H1 (cell line): ENCODE measurements at regions not wholly inside any gene's neighbourhood (a gene's known extent, or its start where the extent isn't known, plus 50 kb on each side); places are given as distances from the start of the nearest gene placed in this dataset.

Experiments used
- CTCF ChIA-PET: fragments of 300-600 bp; sonication (Branson Sonifier 250); formaldehyde crosslinking; loops from one replicate; lab custom pipeline; 2021; ENCODE audit not compliant: partially characterized antibody; lab: Charles Lee
- POLR2A ChIA-PET: fragments of 300-600 bp; sonication (Branson Sonifier 250); formaldehyde crosslinking; loops from one replicate; lab custom pipeline; 2021; ENCODE audit warnings: inconsistent platforms; ENCODE audit not compliant: partially characterized antibody; lab: Charles Lee
- DNase-seq, 2 experiments: peaks; one replicate each; pipeline versions ENCODE4 v3.0.0 to v3.0.0-alpha.2; 2010 to 2022; ENCODE audit warnings: low spot score in 2 of 2, low read depth in 1 of 2, mixed read lengths in 1 of 2
- FAIRE-seq: peaks from 2 replicates; lab custom pipeline; 2011; peaks lifted over from hg19 to GRCh38; lab: Jason Lieb, UNC
- H2AFZ ChIP-seq: 2 replicates; pipeline ENCODE4 v1.8.1; 2012; ENCODE audit warnings: low read length, inconsistent platforms
- H2AK5ac ChIP-seq: 2 replicates; pipeline ENCODE4 v1.6.1; 2013; ENCODE audit warnings: low read depth, low read length
- H2BK120ac ChIP-seq: replicated peaks from 2 replicates; pipeline ENCODE3; 2013; ENCODE audit warnings: low read depth, low read length, inconsistent platforms
- H2BK12ac ChIP-seq: 2 replicates; pipeline ENCODE4 v1.6.1; 2013; ENCODE audit warnings: low read depth, low read length
- H2BK15ac ChIP-seq: 2 replicates; pipeline ENCODE4 v1.6.1; 2013; ENCODE audit warnings: low read length
- H2BK20ac ChIP-seq: 2 replicates; pipeline ENCODE4 v1.6.1; 2013; ENCODE audit warnings: low read length
- H2BK5ac ChIP-seq: 2 replicates; pipeline ENCODE4 v1.6.1; 2013; ENCODE audit warnings: low read depth, low read length
- H3K14ac ChIP-seq: 2 replicates; pipeline ENCODE4 v1.6.1; 2013; ENCODE audit warnings: inconsistent platforms; ENCODE audit not compliant: insufficient read length
- H3K18ac ChIP-seq: 2 replicates; pipeline ENCODE4 v1.6.1; 2013; ENCODE audit warnings: low read length; ENCODE audit errors: extremely low read depth
- H3K23ac ChIP-seq: 2 replicates; pipeline ENCODE4 v1.6.1; 2013; ENCODE audit warnings: inconsistent platforms; ENCODE audit not compliant: insufficient read length
- H3K23me2 ChIP-seq: 2 replicates; pipeline ENCODE4 v1.6.1; 2013; ENCODE audit warnings: low read depth, low read length
- H3K27ac ChIP-seq: 2 replicates; pipeline ENCODE4 v1.6.1; 2011; ENCODE audit warnings: low read depth, low read length, inconsistent platforms
- H3K27me3 ChIP-seq, 4 experiments: replicated peaks in 1 of 4; 1 replicate in 1 of 4; 2 replicates in 3 of 4; pipeline versions ENCODE4 v1.6.1 to v1.8.1; 2011 to 2013; ENCODE audit warnings: low read length in 3 of 4, mild to moderate bottlenecking in 3 of 4, inconsistent platforms in 2 of 4, mixed read lengths in 2 of 4, moderate library complexity in 1 of 4; ENCODE audit not compliant: control insufficient read depth in 3 of 4, insufficient read depth in 3 of 4; ENCODE audit errors: extremely low read depth in 1 of 4
- H3K36me3 ChIP-seq, 4 experiments: 2 replicates each; pipeline versions ENCODE4 v1.6.1 to v1.8.1; 2011 to 2013; ENCODE audit warnings: mild to moderate bottlenecking in 4 of 4, low read length in 3 of 4, moderate library complexity in 2 of 4, control low read depth in 1 of 4, inconsistent platforms in 1 of 4; ENCODE audit not compliant: insufficient read depth in 4 of 4, control insufficient read depth in 2 of 4
- H3K4ac ChIP-seq: replicated peaks from 2 replicates; pipeline ENCODE3; 2013; ENCODE audit warnings: low read length, low read depth, mixed read lengths, inconsistent platforms; ENCODE audit not compliant: insufficient read length
- H3K4me1 ChIP-seq, 4 experiments: replicated peaks in 1 of 4; 1 replicate in 1 of 4; 2 replicates in 3 of 4; pipeline versions ENCODE4 v1.6.1 to v1.8.1; 2011 to 2013; ENCODE audit warnings: low read length in 3 of 4, inconsistent platforms in 2 of 4, mixed read lengths in 1 of 4; ENCODE audit not compliant: insufficient read depth in 4 of 4, control insufficient read depth in 3 of 4
- H3K4me2 ChIP-seq, 2 experiments: 2 replicates each; pipeline versions ENCODE4 v1.6.1 to v1.8.1; 2011 to 2013; ENCODE audit warnings: low read depth in 2 of 2, low read length in 2 of 2, control low read depth in 1 of 2, inconsistent platforms in 1 of 2, mild to moderate bottlenecking in 1 of 2; ENCODE audit not compliant: insufficient read depth in 1 of 2
- H3K4me3 ChIP-seq, 4 experiments: fragments of 200-600, 300-600 bp in 1 of 4; sonication (generic), shearing (Covaris generic), sonication (Bioruptor Twin) in 1 of 4; 2 replicates each; pipeline versions ENCODE4 v1.5.1 to v1.8.1; 2011 to 2016; ENCODE audit warnings: low read length in 4 of 4, low read depth in 3 of 4, control low read depth in 2 of 4, inconsistent platforms in 2 of 4, mild to moderate bottlenecking in 2 of 4, mixed read lengths in 1 of 4, moderate library complexity in 1 of 4; ENCODE audit not compliant: insufficient read depth in 2 of 4; ENCODE audit errors: extremely low read depth in 1 of 4
- H3K56ac ChIP-seq: replicated peaks from 2 replicates; pipeline ENCODE3; 2013; ENCODE audit warnings: low read depth, mild to moderate bottlenecking, mixed read lengths, low read length, inconsistent platforms; ENCODE audit not compliant: insufficient read length
- H3K79me1 ChIP-seq: 2 replicates; pipeline ENCODE4 v1.6.1; 2013; ENCODE audit warnings: low read depth, low read length, control low read depth
- H3K79me2 ChIP-seq, 2 experiments: 2 replicates each; pipeline versions ENCODE4 v1.6.1 to v1.8.1; 2012 to 2013; ENCODE audit warnings: low read length in 2 of 2, mild to moderate bottlenecking in 2 of 2, inconsistent platforms in 1 of 2; ENCODE audit not compliant: insufficient read depth in 2 of 2, control insufficient read depth in 1 of 2
- H3K9ac ChIP-seq, 4 experiments: replicated peaks in 1 of 4; 1 replicate in 1 of 4; 2 replicates in 3 of 4; pipeline versions ENCODE4 v1.6.1 to v1.8.1; 2011 to 2013; ENCODE audit warnings: low read depth in 3 of 4, low read length in 3 of 4, control low read depth in 2 of 4, mild to moderate bottlenecking in 2 of 4, moderate library complexity in 2 of 4, inconsistent platforms in 1 of 4; ENCODE audit errors: extremely low read depth in 1 of 4
- H3K9me3 ChIP-seq, 2 experiments: 2 replicates each; pipeline versions ENCODE4 v1.6.1 to v1.8.1; 2012 to 2013; ENCODE audit warnings: mild to moderate bottlenecking in 2 of 2, moderate library complexity in 2 of 2, control low read depth in 1 of 2, inconsistent platforms in 1 of 2, low read depth in 1 of 2, low read length in 1 of 2, mixed read lengths in 1 of 2; ENCODE audit not compliant: insufficient read depth in 2 of 2
- H4K20me1 ChIP-seq, 2 experiments: replicated peaks in 1 of 2; 2 replicates each; pipeline versions ENCODE3 to v1.8.1; 2011 to 2013; ENCODE audit warnings: inconsistent platforms in 2 of 2, low read length in 2 of 2, mild to moderate bottlenecking in 1 of 2; ENCODE audit not compliant: insufficient read depth in 2 of 2, control insufficient read depth in 1 of 2
- H4K5ac ChIP-seq: 2 replicates; pipeline ENCODE4 v1.6.1; 2013; ENCODE audit warnings: low read length, low read depth, mixed read lengths, inconsistent platforms; ENCODE audit not compliant: insufficient read length
- H4K8ac ChIP-seq: 2 replicates; pipeline ENCODE4 v1.8.0; 2013; ENCODE audit warnings: mild to moderate bottlenecking, moderate library complexity, low read length, inconsistent platforms; ENCODE audit not compliant: insufficient read depth; ENCODE audit errors: extremely low read depth
- H4K91ac ChIP-seq: replicated peaks from 2 replicates; pipeline ENCODE3; 2013; ENCODE audit warnings: low read length, mixed read lengths, inconsistent platforms; ENCODE audit not compliant: insufficient read length
- BACH1 ChIP-seq: IDR thresholded peaks from 2 replicates; pipeline ENCODE4 v1.6.1; 2012; ENCODE audit warnings: low read length, improper control_type of control experiment
- CBX8 ChIP-seq: fragments of 300-800, 300-1000 bp; sonication (generic); IDR thresholded peaks from 2 replicates; pipeline ENCODE4 v1.7.1; 2016; ENCODE audit warnings: low read depth, low read length, borderline replicate concordance
- CTCF ChIP-seq, 3 experiments: IDR thresholded peaks; 1 replicate in 2 of 3; 2 replicates in 1 of 3; pipeline versions ENCODE4 v1.5.1 to v1.6.1; 2011; ENCODE audit warnings: low read length in 3 of 3, mild to moderate bottlenecking in 3 of 3, inconsistent platforms in 2 of 3, low read depth in 1 of 3, moderate library complexity in 1 of 3; ENCODE audit not compliant: insufficient read depth in 1 of 3; ENCODE audit errors: control extremely low read depth in 1 of 3
- SP1 ChIP-seq: IDR thresholded peaks from 2 replicates; pipeline ENCODE4 v1.6.1; 2011; ENCODE audit warnings: low read depth, low read length
- USF2 ChIP-seq: IDR thresholded peaks from 2 replicates; pipeline ENCODE4 v1.6.1; 2011; ENCODE audit warnings: low read length, improper control_type of control experiment
- WGBS, 2 experiments: shearing (Covaris generic) in 1 of 2; methylation state at CpG; one replicate each; pipeline versions ENCODE4 v1.1.6 to v1.1.7; 2013 to 2015; ENCODE audit warnings: low lambda C conversion rate in 2 of 2, mixed read lengths in 2 of 2, inconsistent platforms in 1 of 2, low coverage in 1 of 2, missing lambda C conversion rate in 1 of 2; ENCODE audit not compliant: insufficient replicate concordance in 2 of 2, insufficient coverage in 1 of 2, insufficient read length in 1 of 2; ENCODE audit errors: extremely low coverage in 1 of 2, missing lambda C conversion rate in 1 of 2; 5-methylcytosine and 5-hydroxymethylcytosine counted together

GRCh38 chr6:151721146-151721545 is 86.3 kb upstream of the ESR1 start:
- H3K23ac ChIP-seq = no peak overlapping the region
- H3K36me3 ChIP-seq = no peaks in the 10 kb centered on the region
- no peaks in the 10 kb centered on the region for H4K20me1 ChIP-seq
- FAIRE-seq (no peak), DNase-seq (no peak)
- no peak overlapping the region for H3K4me3 ChIP-seq
- no peak overlapping the region for H2BK120ac ChIP-seq
- H3K14ac ChIP-seq = no peak overlapping the region
- CTCF ChIA-PET = interaction anchor here (0.9 to 1.6 kb wide), 2 partner anchors 17 to 18 kb away, joined by 3 read pairs; no protein-coding TSS in a partner anchor
- no peaks in the 10 kb centered on the region for H3K9me3 ChIP-seq
- H3K27ac ChIP-seq = no peak overlapping the region
- H2AFZ ChIP-seq = no peak overlapping the region
- peaks cover 0 to 5% (median 3%) of the 10 kb centered on the region in 4 experiments; a peak in 3 of 7 replicates for H3K4me1 ChIP-seq
- H3K18ac ChIP-seq = no peak overlapping the region
- no peak overlapping the region for H2BK15ac ChIP-seq
- no peak overlapping the region for H3K9ac ChIP-seq
- no peak overlapping the region for H3K4me2 ChIP-seq
- no peak overlapping the region for H3K56ac ChIP-seq
- no peak for TF ChIP-seq CBX8
- no peak for TF ChIP-seq CTCF (IDR thresholded peaks at IDR 0.05; ENCODE audit: control extremely low read depth in 1 of 3, insufficient read depth in 1 of 3, low read depth in 1 of 3, low read length in 3 of 3)
- no peak for TF ChIP-seq USF2
- no peak for TF ChIP-seq SP1
- no peak for TF ChIP-seq BACH1
- no peak overlapping the region for H3K4ac ChIP-seq
- H2BK20ac ChIP-seq = no peak overlapping the region
- H4K8ac ChIP-seq = no peak overlapping the region
- no peak overlapping the region for H2BK5ac ChIP-seq
- no peak overlapping the region for H4K5ac ChIP-seq
- POLR2A ChIA-PET = no interaction called here
- no peaks in the 10 kb centered on the region; the same call in 1 of the 2 replicates for H3K23me2 ChIP-seq
- no peaks in the 10 kb centered on the region for H3K27me3 ChIP-seq
- 87% methylated on average over 3 of the region's 3 CpGs; no CpG with 5 or more reads in 1 of the 2 experiments for WGBS, 2 experiments
- H2BK12ac ChIP-seq = no peak overlapping the region
- no peaks in the 10 kb centered on the region for H3K79me2 ChIP-seq
- H3K79me1 ChIP-seq = no peaks in the 10 kb centered on the region
- H4K91ac ChIP-seq = no peak overlapping the region
- no peak overlapping the region for H2AK5ac ChIP-seq
